ENCODE measurements at regions not wholly inside any gene's neighbourhood (a gene's known extent, or its start where the extent isn't known, plus 50 kb on each side); places are given as distances from the start of the nearest gene placed in this dataset.

DNA sequence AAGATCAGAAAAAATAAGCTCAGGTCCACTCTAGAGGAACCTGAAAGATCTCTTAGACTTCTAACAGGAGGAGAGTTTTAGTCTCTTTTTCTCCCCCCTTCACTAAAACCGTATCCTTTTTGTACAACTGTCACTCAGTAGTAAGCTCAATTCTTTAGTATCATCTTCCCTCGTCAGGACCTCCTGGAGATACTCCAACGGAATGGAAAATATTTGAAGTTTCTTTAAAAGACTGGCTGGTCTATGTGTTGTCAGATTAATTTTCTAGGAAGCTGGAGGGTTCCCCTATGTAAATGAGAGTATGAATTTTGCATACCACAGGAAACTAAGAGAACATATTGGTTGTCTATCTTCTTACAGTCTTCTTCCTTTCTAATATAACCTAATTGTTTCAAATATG is 747.7 kb upstream of the CBLB start:
- intact Hi-C loops (cut with DNase I; ENCODE audit: low total_unique reads), result no loop called here
- TF ChIP-seq POLR2A (IDR thresholded peaks at IDR 0.05), result no peak
- TF ChIP-seq, protein P1, sequence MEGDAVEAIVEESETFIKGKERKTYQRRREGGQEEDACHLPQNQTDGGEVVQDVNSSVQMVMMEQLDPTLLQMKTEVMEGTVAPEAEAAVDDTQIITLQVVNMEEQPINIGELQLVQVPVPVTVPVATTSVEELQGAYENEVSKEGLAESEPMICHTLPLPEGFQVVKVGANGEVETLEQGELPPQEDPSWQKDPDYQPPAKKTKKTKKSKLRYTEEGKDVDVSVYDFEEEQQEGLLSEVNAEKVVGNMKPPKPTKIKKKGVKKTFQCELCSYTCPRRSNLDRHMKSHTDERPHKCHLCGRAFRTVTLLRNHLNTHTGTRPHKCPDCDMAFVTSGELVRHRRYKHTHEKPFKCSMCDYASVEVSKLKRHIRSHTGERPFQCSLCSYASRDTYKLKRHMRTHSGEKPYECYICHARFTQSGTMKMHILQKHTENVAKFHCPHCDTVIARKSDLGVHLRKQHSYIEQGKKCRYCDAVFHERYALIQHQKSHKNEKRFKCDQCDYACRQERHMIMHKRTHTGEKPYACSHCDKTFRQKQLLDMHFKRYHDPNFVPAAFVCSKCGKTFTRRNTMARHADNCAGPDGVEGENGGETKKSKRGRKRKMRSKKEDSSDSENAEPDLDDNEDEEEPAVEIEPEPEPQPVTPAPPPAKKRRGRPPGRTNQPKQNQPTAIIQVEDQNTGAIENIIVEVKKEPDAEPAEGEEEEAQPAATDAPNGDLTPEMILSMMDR (IDR thresholded peaks at IDR 0.05), result no peak
- H3K4me3 ChIP-seq (ENCODE audit: low read depth, poor library complexity, severe bottlenecking), result no peak overlapping the region
- WGBS, 2 donors, result 76 to 77% methylated on average over 3 of the region's 3 CpGs
- DNase-seq (ENCODE audit: low spot score in 2 of 2), result no peak

DNA sequence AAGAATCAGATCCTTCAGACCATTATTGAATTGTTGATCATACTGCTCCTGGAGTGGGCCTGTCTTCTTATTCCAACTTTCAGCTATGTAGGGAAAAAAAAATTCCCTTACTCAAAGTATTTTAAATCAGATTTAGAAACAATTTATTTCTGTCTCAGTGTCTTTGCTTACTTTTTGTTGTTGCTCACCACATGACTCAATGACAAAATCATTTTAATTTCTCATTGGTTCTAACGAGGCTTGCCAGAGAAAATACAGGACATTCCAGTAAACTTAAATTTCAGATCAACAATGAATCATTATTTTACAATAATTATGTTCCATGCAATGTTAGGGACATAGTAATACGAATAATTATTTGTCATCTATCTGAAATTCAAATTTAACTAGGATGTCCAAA is 748.5 kb upstream of the CBLB start:
- intact Hi-C loops (cut with DNase I; ENCODE audit: low total_unique reads), result no loop called here
- no peak overlapping the region for H3K4me3 ChIP-seq (ENCODE audit: low read depth, poor library complexity, severe bottlenecking)
- no peak for DNase-seq (ENCODE audit: low spot score in 2 of 2)
- WGBS, 2 donors, result 59 to 60% methylated on average over 2 of the region's 2 CpGs
- TF ChIP-seq, protein P1 (IDR thresholded peaks at IDR 0.05), result no peak
- TF ChIP-seq POLR2A (IDR thresholded peaks at IDR 0.05), result no peak

DNA sequence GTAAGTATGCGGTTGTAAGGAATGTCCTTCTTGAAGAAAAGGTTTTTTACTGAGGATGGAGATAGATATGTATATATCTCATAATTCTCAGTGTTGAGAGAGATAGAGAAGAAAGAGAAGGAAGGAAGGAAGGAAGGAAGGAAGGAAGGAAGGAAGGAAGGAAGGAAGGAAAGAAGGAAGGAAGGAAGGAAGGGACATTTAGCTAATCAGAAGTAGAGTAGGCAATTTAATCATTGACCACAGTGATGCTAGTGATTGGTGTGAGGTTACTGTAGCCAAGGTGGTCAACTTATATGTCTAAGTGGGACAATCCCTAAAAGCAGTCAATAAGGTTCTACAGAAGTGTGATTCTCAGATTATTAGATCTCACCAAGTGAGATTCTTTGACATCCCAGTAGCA is 751.8 kb upstream of the CBLB start:
- TF ChIP-seq, protein P1 (IDR thresholded peaks at IDR 0.05), result no peak
- TF ChIP-seq POLR2A (IDR thresholded peaks at IDR 0.05), result no peak
- no peak overlapping the region for H3K4me3 ChIP-seq (ENCODE audit: low read depth, poor library complexity, severe bottlenecking)
- DNase-seq (ENCODE audit: low spot score in 2 of 2), result no peak
- intact Hi-C loops (cut with DNase I; ENCODE audit: low total_unique reads), result no loop called here
- WGBS, 2 donors, result 94 to 100% methylated on average over 1 of the region's 1 CpG

DNA sequence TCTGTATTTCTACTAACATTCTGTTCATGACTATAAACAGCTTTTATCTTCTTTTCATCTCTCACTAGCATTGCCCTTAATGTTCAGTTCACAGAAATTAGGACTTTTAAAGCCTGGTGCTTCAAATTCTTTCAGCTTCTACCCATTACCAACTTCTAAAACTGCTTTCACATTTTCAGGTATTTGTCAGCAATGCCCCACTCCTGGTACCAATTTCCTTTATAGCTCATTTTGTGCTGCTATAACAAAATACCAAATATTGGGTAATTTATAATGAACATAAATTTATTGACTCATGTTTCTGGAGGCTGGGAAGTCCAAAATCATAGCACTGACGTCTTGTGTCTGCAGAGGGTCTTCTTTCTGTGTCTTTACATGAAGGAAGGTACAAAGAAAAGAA is 753.1 kb upstream of the CCDC54 start:
- no peak overlapping the region for H3K4me3 ChIP-seq (ENCODE audit: low read depth, poor library complexity, severe bottlenecking)
- WGBS, 2 donors, result 76 to 88% methylated on average over 1 of the region's 1 CpG
- TF ChIP-seq POLR2A (IDR thresholded peaks at IDR 0.05), result no peak
- TF ChIP-seq, protein P1 (IDR thresholded peaks at IDR 0.05), result no peak
- intact Hi-C loops (cut with DNase I; ENCODE audit: low total_unique reads), result no loop called here
- DNase-seq (ENCODE audit: low spot score in 2 of 2), result no peak

DNA sequence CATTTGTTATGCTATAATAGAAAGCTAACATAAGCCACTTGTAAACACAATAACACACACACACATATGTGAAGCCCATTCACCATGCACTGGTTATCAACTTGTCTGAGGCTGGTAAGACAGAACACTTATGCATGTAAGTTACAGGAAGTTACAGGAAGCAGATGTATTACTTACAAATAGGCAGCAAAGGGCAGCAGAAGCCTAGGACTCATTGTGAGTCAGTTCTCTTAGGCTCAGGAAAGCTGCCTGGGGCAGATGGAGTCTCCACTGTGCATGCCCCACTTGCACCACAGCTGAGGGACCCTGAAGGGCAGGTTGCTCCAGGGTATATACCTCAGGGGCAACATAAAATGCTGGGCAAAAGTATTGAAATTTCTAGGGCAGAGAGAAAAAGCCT is 748.8 kb upstream of the CCDC54 start:
- no peak for DNase-seq (ENCODE audit: low spot score in 2 of 2)
- no peak overlapping the region for H3K4me3 ChIP-seq (ENCODE audit: low read depth, poor library complexity, severe bottlenecking)
- TF ChIP-seq, protein P1 (IDR thresholded peaks at IDR 0.05), result no peak
- no peak for TF ChIP-seq POLR2A (IDR thresholded peaks at IDR 0.05)
- intact Hi-C loops (cut with DNase I; ENCODE audit: low total_unique reads), result no loop called here

DNA sequence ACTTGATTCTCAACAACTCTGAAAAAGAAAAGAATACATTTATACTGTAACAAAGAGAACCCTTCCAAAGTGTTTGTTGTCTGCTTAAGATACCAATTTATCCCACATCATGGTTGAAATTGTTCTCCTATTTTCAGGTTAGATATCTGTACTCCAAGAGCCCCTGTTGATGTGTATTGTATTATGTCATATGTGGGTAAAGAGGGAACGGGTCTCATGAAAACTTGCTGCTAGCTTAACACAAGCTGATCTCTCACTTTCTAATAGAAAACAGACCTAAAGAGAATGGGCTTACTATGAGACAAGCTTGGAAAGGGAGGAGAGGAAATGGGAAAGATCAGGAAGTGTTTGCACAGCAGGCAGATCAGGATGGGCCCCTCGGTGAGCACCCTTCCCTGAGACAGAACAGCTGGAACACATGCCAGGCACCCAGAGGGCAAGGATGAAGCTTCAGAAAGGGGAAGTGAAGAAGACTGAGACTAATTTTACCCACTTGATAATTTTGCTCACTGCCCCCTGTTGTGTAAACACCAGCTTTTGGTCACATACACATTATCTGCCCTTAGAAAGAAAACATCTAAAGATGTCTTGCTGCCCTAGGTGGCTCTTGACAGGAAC is 747.9 kb upstream of the CCDC54 start:
- 31 to 37% methylated on average over 2 of the region's 2 CpGs for WGBS, 2 donors
- TF ChIP-seq POLR2A (IDR thresholded peaks at IDR 0.05), result no peak
- TF ChIP-seq, protein P1 (IDR thresholded peaks at IDR 0.05), result no peak
- DNase-seq (ENCODE audit: low spot score in 2 of 2), result no peak
- intact Hi-C loops (cut with DNase I; ENCODE audit: low total_unique reads), result no loop called here
- H3K4me3 ChIP-seq (ENCODE audit: low read depth, poor library complexity, severe bottlenecking), result no peak overlapping the region
